GM18519 (cell line): ENCODE measurements at regions not wholly inside any gene's neighbourhood (a gene's known extent, or its start where the extent isn't known, plus 50 kb on each side); places are given as distances from the start of the nearest gene placed in this dataset.

Source experiments
- ATAC-seq: cut with Tn5 transposase; IDR thresholded peaks from one replicate; pipeline ENCODE4 v1.9.1; 2021; ENCODE audit warnings: mild to moderate bottlenecking, moderate library complexity; ENCODE audit not compliant: unreplicated experiment, low FRiP score

DNA sequence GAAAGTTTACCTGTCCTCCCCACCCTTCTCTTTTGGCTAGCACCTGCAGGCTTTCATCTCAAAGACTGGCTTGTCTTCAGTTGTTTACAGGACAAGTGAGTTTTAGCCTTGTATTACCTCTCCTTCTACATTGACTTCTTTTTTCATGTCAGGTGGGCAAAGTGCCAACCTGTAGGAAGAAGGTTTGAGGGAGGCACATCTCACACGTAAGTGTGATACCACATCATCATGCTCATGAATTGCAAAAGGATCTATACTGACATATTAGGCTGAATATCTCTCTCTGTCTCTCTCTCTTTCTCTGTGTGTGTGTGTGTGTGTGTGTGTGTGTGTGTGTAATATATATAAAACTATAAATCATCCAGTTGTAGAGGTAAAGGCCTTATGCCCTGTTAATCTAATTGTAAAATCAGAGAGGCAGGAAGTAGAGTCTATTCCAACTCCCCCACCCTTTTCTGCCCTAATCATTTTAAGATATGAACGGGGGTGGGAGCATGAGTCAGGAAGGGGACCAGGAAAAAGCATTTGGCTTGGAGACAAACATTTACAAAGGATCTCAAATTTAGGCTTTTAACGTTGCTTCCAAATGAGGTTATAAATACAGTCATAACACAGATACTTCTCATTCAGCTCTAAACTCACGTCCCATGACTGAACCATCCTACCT lies 107.0 kb upstream of the PFN2 start:
- no peak for ATAC-seq

- ATAC-seq = no peak
These were observed 106.4 kb upstream of the PFN2 start for GRCh38 chr3:150077107-150077506.

DNA sequence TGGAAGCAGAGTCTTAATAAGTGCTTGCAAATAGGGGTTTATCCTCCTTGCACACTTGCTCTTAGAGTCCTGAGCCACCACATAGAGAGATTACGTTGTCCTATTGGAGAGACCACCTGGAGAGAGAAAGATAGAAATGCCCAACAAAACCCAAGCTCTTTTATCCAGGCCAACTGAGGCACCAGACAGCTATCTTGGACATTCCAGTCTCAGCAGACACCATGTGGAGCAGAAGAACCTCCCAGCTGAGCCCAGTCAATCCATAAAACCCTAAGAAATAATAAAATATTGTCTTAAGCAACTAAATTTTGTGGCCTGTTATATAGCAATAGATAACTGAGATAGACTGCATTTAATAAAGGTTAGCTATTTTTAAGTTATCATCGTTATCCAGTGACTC lies 105.7 kb upstream of the PFN2 start:
- ATAC-seq = no peak

DNA sequence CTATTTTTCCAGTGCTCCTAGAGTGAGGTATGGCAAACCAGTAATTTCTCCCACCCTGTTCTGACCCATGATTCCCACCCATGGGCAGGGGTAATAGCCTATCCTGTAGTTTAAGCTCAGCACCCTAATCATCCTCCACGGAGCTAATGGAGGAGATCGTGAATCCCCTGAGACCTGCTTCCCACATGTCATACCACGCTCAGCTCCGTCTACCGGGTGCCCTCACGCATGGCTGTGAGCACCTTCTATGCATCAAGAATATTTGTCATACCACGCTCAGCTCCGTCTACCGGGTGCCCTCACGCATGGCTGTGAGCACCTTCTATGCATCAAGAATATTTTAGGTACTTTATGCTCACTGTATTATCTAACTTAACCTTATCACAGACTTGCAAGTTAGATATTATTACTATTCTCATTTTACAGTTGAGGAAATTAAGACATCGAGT lies 104.7 kb upstream of the PFN2 start:
- no peak for ATAC-seq

- ATAC-seq = no peak
These were observed 104.2 kb upstream of the PFN2 start for GRCh38 chr3:150074697-150075416.

DNA sequence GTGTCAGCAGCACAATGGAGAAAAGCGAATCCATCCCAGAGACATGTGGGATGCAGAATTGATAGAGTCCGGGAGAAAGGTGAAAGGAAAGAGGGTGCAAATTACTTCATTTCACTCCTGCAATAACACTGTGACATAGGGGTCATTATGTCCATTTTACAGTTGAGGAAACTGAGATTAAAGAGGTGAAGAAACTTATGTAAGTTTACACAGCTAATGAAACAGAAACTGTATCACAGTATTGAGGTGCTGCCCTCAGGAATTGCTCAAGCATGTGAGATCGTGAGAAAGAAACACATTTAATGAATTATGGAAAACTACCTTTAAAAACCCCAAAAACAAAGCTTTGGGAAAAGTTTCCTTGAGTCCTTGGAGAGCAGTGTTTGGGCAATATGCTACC lies 103.6 kb upstream of the PFN2 start:
- no peak for ATAC-seq

GRCh38 chr3:150073513-150073912 lies 102.8 kb upstream of the PFN2 start:
- ATAC-seq = no peak

DNA sequence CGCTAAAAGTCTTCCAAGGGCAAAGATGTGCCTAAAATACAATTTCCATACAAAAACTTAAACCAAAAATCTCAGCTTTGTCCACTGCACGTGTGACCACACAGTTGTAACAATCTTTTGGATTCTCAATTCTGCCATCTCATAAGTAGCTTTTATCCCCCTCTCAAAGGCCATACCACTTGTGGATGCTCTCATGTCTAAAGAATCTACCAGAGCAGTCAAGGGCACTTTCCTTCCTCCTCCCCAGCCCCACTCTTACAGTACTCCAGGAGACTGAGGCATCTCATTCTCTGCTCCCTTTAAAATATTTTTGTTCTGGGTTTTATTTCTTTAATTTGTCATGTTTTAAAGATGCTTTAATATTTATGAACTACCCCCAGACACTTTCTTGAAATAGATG lies 102.3 kb upstream of the PFN2 start:
- no peak for ATAC-seq

DNA sequence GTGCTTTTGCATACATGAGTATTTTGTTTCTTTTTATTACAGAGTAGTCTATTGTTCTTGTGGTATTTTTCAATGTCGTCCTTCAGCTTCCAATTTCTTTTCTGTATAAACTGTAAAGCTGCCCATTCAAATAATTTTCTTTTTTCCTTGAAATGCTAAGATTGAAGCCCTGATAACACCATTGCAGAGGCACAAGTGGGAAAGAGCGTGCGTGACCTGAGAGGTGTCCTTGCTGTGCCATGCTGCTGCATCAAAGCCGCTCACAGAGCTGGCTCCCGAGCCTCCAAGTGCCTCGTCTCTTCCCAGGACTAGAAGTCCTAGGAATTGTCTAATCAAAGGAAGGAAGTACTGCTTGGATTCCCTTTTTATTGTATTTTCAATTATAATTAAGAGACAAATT lies 101.9 kb upstream of the PFN2 start:
- ATAC-seq = no peak

DNA sequence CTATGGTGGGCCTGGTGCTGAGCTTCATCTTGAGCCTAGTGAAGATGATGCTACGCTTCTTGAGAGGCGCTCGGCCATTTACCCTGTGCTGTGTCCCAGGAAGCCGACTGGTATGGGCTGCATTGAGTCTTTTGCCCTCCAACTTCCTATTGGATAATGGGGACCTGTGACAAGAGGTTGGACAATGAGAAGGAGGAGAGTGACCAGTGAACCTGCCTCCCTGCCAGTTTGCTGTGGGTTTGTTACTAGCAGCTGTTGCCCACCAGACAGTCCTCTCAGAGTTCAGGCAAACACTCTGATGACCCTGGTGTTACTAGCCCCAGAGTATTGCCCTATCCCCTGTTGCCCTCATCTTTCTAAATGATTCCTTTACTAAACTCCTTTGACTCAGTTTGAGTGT lies 99.6 kb upstream of the PFN2 start:
- ATAC-seq = no peak

DNA sequence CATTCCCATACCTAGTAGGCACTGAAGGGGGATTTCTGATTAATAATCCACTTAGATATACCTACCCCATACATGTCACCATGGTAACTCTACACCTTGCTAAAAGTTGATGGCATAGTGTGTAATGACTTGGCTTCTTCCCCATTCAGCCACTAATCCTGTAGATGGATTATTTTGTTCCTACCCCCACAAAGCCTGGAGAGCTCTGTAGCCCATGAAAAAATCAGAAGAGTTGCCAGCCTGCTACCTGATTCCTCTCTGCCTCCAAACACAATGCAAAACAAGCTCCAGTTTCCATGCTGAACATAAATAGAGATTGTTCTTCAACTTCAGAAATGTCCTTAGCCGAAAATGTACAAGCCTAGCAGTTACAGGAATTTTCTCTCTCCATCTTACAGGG lies 98.9 kb upstream of the PFN2 start:
- no peak for ATAC-seq

DNA sequence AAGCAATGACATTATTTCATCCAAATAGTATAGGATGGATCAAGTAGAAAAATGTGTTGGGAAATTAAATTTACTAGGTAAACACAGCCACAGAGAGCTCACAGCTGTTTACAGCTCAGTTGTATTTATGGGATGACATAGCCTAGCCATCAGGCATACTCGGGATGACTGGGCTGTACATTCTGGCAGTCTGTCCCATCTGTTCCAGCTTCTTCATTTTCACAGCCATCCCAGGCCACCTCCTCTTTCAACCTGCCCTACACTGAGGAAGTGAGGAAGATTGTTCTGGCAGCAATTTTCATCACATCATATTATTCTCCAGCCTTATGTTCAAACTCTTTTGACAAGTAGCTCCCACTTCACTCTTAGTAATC lies 98.4 kb upstream of the PFN2 start:
- no peak for ATAC-seq

DNA sequence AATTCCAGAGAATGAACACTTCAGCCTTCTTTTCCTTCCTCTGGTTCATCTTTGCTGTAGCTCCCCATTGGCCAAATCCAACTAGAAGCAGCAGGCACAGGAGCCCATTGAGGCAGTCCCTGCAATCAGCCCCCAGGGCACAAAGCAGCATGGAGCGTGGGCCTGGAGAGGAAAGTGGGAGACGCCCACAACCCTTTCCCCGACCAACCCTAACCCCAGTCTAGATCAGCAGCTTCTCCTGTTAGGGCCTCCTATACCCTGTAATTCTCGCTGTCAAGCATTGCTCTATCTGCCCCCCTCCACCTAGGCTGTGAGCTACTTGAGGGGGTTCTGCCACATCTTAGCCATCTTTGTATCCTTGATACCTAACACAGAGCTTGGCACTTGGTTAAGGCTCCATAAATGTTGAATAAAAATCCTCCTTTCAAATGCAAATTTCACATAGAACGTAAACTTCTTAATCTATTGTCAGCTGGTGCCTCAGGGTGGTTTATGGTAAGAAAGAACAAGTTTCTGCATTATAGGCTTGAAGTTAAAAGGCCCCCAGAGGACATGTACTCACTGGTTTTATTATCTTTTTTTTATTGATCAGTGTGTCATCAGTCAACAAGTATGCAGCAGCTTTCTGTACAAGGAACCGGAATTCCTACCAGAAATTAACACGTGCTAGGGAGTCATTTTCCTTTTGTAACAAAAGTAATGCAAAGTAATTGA lies 97.9 kb upstream of the PFN2 start:
- ATAC-seq = no peak

- ATAC-seq = no peak
These were observed 96.9 kb upstream of the PFN2 start for GRCh38 chr3:150067561-150067960.

GRCh38 chr3:150064971-150065370 lies 94.3 kb upstream of the PFN2 start:
- no peak for ATAC-seq

- ATAC-seq = no peak
These were observed 92.5 kb upstream of the PFN2 start for GRCh38 chr3:150063237-150063636.

DNA sequence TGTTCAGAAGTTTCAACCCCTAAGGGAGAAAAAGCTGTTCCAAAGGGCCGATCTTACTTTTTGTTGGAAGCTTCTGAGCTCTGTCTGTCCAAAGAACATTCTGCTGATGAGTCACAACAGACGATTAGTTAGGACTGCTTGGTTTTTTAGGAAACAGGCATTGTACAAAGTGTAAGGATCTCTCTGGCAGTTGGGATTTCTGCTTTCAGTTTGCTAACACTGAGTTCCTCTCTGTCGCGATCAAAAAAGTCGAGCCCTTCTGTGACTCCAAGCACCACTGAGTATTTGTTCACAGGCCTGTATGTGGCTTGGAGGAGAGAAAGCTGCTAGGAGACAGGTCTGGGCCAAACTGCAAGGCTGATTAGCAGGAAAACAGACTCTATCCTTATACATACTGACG lies 91.8 kb upstream of the PFN2 start:
- ATAC-seq = no peak

DNA sequence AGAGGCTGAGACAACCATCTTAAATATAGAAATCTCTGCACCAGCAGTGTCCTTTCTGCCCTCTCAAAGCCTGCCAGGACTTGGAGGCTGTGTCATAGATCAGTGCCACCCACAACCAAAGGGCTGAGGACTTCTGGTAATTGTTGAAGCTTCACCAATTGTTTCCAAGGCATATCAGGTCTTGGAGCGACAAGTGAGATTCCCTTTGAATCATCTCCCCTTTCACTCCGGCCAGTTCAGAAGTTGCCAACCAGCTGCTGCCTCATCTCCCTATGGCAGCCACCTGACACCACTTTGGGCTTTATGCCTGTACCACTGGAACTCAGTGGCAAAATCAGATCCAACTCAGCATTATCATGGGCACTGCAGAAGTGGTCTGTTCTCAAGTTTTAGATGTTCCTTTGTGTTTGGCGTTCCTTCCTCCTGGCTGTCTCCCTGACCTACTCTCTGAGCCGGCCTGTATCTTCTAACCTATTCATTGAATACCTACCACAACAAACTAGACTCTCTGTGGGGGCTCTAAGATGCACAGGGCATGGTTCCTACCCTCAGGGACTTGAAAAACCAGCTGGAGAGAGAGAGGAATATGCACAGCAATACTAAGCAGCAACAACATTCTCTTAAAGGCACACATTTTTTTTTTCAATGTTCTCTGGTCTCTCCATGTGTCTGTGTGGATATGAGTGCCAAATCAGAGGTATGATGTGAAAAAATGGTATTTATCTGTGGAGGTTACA lies 90.8 kb upstream of the PFN2 start:
- no peak for ATAC-seq

GRCh38 chr3:150059729-150060128 lies 89.0 kb upstream of the PFN2 start:
- no peak for ATAC-seq

DNA sequence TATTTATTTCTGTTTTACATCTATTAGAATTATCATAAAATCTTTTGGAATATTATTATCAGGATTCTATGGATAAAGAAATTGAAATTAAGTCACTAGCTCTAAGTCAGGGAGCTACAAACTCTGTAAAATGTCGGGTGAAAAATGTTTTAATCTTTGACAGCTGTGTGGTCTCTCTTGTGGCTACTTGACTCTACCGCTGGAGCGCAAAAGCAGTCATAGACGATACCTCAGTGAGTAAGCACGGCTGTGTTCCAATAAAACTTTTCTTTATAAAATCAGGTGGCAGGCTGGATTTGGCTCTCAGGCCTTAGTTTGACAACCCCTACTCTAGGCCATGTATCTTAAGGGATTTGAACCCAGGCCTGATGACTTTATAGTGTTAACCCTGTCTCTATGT lies 88.5 kb upstream of the PFN2 start:
- no peak for ATAC-seq

DNA sequence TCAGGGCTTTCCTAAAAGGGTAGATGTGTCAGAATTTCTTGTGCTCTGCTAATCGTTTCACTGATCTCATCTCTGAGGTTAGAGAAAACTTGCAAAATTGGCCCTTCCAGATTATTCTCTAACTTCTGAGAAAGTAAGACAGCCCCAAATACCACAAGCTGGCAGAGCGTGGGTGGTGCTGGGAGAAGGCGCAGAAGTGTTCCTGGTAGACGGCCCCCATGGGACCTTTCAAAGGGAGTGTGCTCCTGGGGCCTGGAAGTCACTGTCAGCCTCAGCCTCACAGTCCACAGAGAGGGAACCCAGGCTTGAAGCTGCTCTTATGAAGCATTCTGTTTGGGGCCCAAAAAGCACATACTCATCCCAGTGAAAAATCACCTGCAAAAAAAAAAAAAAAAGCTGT lies 86.5 kb upstream of the PFN2 start:
- ATAC-seq = no peak
